ENCODE measurements at regions not wholly inside any gene's neighbourhood (a gene's known extent, or its start where the extent isn't known, plus 50 kb on each side); places are given as distances from the start of the nearest gene placed in this dataset.

DNA sequence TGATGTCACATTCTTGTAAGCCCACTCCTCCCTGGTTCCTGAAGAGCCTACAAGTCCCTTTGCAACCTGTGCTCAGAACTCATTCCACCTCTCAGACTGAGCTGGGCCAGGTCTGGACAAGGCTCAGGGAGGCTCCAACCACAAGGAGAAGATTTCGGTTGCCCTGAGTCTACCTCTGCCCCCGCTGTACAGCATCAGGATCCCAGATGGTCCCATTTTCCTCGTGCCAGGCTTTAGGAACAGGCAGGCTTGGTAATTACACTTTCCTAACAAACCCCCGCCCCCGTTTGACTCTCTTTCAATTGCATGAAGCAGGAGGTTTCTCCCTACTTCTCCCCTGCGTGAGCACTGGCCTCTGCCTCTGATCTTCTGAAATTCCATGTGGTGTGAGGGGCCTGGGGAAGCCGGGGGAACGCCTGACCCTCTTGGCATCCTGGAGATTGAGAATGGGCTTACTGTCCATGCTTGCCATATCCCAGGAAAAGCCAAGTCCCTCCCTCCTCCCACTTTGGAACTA, 86.9 kb upstream of the CTNNA1 start:
- in situ Hi-C loops (cut with MboI; ENCODE audit: low sequenced_read_pairs), result no loop called here

DNA sequence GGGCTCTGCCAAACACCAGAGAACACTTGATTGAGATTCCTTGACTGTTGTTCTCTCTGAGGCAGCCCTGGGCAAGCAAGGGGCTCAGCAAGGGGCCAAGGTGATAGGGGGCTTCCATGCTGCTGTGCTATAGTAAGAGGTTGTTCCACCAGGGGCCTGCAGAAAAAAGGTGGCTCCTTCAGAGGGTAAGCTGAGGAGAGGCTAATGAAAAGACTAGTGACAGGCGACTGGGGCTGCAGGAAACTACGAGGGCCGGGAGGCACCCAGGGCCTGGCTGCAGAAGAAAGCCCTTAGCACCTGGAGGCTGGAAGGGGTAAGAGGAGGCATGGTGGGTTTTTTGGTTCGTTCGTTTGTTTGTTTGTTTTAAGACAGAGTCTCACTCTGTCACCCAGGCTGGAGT, 88.0 kb upstream of the CTNNA1 start:
- in situ Hi-C loops (cut with MboI; ENCODE audit: low sequenced_read_pairs), result no loop called here

DNA sequence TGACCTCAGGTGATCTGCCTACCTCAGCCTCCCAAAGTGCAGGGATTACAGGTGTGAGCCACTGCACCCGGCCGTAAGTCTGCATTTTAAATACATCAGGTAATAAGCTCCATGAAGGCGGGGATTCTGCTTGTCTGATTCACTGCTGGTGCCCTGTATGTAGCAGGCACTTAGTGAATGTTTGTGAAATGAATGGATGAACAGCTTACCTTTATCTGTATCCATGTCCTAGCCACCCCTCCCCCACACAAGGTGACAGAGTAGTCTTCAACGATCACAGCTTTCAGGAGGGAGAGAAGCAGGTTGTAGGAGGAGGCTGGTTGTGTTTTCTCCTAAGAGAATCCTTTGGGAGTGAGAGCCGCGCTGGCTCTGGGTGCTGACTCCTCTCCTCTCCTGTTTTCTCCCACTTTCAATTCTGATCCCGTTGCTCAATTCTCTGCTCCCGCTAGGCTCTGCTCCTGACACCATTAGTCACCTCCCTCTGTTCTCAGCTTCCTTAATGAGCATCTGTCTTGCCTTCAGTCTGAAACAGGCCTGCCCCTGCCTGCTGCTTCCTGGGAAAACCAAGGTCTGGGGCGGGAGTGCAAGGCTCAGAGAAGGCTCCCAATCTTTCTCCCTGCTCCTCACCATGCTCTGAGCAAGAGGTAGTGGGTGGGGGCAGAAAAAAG, 88.8 kb upstream of the CTNNA1 start:
- in situ Hi-C loops (cut with MboI; ENCODE audit: low sequenced_read_pairs), result no loop called here

DNA sequence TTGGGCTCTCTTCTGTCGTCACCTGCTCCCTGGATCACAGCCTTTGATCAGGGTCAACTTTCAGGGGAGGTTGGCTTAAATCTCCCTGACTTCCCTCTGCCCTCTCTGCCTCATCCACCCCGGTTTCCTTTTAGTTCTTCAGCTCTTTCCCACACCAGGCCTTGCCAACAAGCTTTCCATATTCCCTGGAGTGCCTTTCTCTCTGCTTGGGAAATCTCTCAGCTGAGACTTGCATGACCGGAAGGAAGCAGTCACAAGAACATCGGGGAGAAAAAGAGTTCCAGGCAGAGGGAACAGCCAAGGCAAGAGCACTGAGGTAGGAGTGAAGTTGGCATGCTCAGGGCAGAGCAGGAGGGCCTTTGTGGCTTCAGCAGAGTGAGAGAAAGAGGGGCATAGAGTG, 88.4 kb upstream of the HSPA9 start:
- in situ Hi-C loops (cut with MboI; ENCODE audit: low sequenced_read_pairs), result no loop called here

DNA sequence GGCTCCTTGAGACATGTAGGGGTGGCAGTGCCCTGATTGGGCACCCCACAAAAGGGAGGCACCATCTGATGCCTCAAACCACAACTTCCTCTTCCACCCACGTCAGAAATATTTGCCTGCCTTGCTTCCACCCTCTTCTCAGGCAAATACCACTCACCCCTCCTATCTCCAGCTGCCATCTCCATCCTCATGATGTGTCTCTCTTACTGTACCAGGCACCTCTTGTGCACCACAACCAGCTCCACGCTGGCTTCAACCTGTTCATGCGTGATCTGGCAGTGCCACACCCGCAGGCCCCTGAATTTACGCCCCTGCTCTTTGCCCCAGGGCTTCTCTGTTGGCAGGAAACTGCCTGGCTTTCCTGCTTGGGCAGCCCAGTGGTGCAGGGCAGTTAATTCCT, 87.8 kb upstream of the HSPA9 start:
- in situ Hi-C loops (cut with MboI; ENCODE audit: low sequenced_read_pairs), result no loop called here

DNA sequence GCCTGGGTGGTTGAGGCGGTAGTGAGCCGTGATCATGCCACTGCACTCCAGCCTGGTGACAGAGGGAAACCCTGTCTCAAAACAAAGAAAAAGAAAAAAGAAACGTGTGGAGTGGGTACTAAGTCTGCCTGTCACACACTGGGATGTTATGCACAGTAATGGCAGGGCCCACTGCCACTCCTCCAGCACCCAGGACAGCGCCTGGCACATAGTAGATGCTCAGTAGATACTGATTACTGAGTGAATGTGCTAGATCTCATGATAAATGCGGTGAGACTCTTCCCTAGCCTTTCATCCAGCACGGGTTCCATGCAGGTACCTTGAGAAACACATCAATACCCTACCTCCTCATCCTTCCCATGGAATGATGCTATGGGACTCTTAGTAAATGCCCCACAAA, 87.4 kb upstream of the HSPA9 start:
- in situ Hi-C loops (cut with MboI; ENCODE audit: low sequenced_read_pairs), result no loop called here

DNA sequence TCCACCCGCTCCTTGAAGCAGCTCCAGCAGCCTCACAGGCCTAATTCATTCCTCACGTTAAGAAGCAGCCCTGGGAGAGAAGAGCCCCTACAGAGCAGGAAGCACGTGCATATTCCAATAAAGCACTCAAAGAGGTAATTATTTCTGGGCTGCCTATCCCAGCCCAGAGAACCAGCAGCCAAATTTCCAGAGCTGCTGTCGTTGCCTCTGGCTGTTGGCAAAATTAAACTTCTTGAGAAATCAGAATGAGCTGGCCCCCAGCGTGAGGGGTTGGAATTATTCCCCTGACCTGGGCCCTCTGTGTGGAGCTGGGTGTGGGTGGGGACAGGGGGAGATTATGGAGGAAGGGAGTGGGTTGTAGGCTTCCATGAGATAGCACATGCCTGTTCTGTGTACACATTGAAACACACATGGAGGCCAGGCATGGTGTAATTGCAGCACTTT, 86.8 kb upstream of the HSPA9 start:
- in situ Hi-C loops (cut with MboI; ENCODE audit: low sequenced_read_pairs), result no loop called here

DNA sequence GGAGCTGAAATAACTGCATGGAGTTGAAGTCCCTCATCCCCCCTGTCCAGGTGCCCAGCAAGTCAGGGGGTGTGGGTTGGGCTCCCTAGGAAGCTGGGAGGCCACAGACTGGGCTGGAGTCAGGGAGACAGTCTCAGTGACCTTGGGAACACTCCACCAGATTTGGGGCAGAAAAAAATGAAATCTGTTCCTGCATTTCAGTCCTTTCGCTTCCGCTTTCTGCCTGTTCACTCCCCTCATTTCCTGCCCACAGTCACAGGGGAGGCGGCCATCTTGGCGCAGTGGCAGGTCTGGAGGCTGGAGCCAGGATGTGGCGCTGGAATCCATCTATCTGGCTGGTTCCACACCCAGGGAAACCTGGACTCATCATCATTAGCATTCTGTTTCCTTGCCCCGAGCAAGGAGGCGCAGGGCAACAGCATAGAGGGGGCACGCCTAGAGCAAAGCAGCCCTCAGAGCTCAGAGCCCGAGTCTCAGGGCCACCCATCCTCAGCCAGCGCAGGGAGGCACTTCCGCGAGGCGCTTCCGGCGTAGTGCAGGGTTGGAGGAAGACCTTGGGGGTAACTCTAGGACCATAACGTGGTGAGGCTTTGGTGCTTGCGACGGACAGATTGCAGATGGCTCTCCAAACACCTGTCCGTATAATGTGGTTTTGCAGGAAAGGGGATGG, 86.2 kb upstream of the HSPA9 start:
- in situ Hi-C loops (cut with MboI; ENCODE audit: low sequenced_read_pairs), result no loop called here

DNA sequence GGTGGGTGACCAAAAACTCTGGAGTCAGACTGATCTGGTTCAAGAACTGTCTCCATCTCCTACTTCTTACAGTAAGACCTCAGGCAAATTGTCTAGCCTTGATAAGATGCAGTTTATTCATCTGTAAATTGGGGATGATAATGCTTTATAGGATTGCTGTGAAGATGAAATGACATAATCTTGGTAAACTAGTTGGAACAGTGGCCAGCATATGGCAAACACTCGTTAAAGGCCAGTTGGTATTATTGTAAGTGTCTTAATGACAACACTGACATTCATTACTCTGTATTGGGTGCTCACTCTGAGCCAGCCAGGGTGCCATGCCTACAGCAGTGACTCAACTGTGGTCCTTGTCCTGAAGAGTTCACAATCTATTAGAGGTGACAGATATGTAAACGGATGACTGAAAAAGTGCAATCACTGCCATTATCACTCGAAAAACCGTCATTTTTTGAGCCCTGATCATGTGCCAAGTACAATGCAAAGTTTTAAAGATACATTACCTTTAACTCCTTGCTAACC, 84.9 kb upstream of the HSPA9 start:
- in situ Hi-C loops (cut with MboI; ENCODE audit: low sequenced_read_pairs), result no loop called here

DNA sequence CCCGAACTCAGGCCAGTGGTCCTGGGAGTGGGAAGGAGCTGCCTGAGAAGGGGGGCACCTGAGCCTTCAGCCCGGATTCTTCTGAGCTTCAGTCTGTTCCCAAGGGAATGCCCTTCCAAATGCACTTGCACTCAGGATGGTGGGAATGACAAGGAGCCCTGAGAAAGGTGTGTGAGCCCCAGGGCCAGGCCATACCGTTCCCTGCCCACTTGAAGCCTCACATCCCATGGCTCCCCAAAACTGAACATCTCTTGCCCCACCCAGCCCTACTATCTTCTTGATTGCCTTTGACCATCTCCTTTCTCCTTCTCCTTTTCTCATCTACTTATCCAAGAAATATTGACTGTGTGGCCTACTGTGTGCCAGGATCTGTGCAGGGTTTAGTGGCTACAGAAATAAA, 84.4 kb upstream of the HSPA9 start:
- in situ Hi-C loops (cut with MboI; ENCODE audit: low sequenced_read_pairs), result no loop called here

DNA sequence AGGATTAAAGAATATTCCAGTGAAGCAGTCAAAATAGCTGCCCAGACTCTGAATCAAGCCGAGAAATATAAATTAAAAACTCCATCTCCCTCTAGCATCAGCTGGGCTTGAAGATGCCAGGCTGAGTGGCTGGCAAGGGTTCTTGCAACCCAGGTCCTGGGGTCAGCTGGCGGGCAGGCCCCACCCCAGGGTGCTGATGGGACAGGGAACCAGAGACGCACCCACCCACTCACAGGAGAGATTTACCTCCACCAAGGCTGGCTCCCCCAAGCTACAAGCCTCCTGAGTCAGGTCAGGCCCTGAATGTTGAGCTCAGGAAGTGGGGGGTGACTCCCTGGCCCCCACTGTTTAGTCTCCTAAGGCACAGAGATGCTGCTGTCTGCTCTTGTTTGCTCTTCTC, 83.9 kb upstream of the HSPA9 start:
- in situ Hi-C loops (cut with MboI; ENCODE audit: low sequenced_read_pairs), result no loop called here

DNA sequence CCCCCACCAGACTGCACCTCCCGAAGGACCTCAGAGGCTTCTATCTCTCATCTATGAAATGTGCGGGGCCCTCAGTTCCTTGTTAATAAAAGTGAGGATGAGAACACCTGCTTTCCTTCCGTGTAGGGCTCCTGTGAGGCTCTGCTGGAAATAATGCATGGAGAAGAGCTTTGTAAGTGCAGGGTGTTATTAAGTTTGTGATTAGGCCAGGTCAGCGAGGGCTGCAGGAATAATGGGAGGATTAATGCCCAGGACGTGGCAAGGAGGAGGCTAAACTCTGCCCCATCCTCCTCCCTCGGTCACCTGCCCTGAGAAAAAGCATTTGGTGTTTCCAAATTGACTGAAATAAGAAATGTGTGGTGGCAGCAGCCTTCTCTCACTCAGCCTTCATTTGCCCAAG, 83.5 kb upstream of the HSPA9 start:
- in situ Hi-C loops (cut with MboI; ENCODE audit: low sequenced_read_pairs), result no loop called here

DNA sequence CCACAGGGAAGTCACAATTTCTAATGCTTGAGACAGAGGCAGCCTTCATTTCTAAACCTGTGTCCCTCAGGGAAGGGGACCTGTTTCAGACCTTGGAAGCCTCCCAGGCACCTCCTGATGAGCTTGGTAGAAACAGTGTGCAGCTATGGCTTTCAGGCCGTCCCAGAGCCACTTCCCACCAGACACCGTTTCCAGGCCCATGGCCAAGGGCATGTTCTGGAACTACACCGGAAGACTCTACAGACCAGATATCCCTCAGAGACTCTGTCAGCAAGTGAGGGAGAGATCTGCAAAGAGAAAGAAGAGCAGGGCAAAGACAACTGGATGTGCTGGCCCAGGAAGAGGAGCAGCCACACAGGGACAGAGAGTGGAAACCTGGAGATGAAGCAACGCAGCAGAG, 82.2 kb upstream of the HSPA9 start:
- in situ Hi-C loops (cut with MboI; ENCODE audit: low sequenced_read_pairs), result no loop called here

DNA sequence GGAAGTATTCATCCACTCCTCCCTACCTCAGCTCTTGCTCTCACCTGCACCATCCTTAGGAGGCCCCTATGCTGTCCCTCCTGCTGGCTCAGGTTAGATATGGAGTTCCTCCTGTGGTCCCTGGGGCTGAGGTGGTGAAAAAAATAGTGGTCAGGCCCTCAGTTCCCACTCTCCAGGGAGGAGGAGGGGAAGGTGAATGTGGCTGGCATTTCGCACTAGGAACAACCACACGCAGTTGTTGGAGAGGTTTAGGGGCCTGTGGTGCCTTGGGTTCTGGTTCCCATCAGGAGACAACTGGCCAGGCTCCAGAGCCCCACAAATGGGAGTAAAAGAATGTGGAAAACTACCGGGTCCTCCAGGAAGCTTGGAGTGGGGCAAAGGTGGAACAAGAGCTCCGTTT, 81.7 kb upstream of the HSPA9 start:
- in situ Hi-C loops (cut with MboI; ENCODE audit: low sequenced_read_pairs), result no loop called here

DNA sequence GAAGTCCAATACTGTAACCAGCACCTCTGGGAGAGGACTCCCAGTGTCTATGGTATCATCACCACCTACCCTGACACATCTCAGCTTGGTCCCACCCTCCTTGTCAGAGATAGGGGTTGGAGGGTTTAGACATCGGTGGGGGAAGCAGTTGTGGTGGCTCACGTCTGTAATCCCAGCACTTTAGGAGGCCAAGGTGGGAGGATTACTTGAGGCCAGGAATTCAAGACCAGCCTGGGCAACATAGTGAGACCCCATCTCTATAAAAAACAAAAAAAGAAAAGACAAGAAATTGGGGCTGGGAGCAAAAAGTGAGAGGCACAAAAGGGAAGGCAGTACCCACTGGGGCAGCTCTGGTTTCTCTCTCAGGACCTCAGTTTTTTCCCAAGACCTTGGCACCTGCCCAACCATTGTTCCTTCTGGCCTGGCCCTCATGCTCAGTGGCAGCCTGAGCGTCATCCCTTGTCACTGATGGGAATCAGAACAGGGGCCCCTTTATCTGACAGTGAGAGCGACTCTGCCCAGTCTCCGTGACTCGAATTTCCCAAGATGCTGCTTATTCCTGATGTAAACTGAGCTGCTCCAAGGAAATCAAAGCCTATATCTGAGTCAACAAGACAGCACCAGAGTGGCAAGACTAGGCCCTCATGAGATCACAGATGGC, 80.5 kb upstream of the HSPA9 start:
- in situ Hi-C loops (cut with MboI; ENCODE audit: low sequenced_read_pairs), result no loop called here

DNA sequence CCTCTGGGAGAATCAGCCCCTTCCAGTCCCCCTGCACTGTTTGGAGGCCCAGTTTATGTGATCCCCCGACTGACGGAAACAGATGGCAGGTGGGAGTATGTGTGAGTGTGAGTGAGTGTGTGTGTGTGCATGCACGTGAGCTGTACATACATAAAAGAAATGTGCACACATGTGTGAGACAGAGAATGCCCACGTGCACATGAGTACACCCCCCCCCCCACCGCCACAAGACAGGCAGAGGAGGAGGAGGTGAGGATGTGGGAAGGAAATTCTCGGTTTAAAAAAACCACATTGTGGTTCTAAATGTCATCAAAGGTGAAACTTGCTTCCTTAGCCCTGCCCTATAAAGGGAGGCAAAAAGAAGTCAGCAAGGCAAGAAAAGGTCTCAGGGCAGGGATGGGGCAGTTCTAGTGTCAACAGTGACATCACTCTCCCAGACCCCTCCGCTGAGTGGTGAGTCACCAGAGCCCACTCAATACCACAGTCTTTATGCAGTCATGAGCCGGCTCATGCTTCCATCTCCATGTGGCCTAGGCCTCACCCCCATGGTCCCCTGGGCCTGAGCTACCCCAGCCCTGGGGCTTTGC, 79.2 kb upstream of the HSPA9 start:
- in situ Hi-C loops (cut with MboI; ENCODE audit: low sequenced_read_pairs), result no loop called here

DNA sequence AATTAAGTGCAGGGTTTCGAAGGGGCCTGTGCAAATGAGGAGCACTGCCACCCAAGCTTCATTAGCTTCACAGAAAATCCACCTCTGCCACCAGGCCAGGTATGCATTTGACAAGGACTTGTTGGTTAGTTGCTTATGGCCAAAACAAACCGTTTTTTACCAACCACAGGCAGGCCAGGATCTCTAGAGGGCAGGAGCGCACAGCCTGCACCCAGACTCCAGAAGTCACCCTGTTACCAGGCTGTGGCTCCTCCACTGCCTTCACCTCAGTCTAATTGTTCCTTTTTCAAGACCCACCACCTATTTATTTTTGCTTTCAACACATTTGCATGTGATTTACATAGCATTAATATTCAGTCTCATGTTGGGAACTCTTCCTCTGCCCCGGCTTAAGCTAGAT, 78.3 kb upstream of the HSPA9 start:
- in situ Hi-C loops (cut with MboI; ENCODE audit: low sequenced_read_pairs), result no loop called here

DNA sequence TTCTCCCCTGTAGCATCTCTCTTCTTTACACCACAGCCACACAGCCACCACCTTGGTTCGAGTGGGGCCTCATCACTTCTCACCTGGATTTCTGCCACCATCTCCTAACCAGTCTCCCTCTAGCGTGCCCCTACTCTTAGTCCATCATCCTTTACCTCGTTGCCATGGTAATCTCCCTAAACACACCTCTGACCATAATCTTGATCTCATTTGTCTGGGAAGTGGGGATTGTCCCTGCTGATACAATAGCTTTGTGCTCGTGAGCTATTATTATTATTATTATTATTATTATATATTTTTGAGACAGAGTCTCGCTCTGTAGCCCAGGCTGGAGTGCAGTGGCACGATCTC, 76.5 kb upstream of the HSPA9 start:
- in situ Hi-C loops (cut with MboI; ENCODE audit: low sequenced_read_pairs), result no loop called here

DNA sequence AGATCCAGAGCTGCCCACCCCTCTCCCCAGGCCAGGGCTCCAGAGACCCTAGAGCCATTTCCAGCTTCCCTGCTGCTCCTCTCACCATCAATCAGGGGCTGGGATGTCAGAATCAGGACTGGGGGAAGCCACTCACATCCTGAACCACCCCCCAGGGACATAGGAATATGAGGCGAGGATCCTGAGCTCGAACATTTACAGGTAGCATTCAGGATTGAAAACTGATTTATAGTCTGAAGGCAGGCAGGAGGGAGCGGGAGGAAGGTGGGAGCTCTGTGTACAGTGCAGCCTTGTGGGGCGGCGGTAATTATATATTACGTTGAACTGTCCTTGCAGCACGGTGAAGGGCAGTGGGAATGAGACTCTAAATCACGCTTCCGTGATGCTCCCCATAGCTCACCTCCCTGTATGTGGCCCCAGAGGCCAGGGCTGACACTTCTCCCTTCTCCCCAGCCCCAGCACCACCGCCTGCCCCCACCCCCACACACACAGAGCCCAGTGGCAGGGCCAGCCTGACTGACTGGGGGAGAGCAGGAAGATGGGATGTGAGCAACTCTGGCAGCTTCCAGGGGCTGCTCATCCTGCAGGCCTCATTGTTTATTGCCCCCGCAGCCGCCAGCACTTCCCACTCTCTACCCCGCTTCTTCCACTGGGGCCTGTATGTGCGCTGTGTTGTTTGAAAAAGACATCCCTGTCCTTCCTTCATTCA, 76.0 kb upstream of the HSPA9 start:
- in situ Hi-C loops (cut with MboI; ENCODE audit: low sequenced_read_pairs), result no loop called here

DNA sequence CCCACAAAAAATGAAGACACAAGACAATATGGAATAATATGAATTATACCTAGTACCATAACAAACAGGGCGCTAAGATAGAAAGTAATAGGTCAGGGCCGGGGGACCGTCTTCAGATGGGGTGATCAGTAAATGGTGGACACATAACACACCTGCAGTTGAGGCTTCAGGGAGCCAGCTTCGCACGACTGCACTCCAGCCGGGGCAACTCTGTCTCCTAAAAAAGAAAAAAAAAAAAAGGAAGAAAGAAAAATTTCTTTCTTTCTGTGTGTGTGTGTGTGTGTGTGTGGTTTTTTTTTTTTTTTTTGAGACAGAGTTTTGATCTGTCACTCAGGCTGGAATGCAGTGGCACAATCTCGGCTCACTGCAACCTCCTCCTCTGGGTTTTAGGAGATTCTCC, 75.0 kb upstream of the HSPA9 start:
- in situ Hi-C loops (cut with MboI; ENCODE audit: low sequenced_read_pairs), result no loop called here

DNA sequence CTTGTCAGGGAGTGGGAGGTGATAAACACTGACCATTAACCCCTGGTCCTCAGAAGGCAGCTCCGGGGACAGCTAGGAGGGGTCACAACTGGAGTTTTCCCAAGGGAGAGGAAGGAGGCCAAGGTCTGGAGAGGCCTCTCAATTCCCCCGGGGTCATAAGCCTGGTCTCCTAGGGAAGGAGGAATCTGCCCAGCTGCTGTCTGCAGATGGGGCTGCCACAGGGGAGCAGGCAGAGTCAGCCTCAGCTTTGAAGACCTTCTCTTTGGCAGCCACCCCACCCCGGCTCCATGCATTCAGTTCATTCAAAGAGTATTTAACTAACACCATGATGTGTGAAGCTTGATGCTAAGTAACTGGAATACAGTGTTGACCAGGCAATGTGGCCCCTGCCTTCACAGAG, 74.6 kb upstream of the HSPA9 start:
- in situ Hi-C loops (cut with MboI; ENCODE audit: low sequenced_read_pairs), result loop anchor here (25.0 kb wide), 1 partner anchor 613 kb away; no protein-coding TSS in a partner anchor

All from HL-60/S4 (cell line).